SK-N-SH (cell line): ENCODE measurements at regions not wholly inside any gene's neighbourhood (a gene's known extent, or its start where the extent isn't known, plus 50 kb on each side); places are given as distances from the start of the nearest gene placed in this dataset.

Experiments
- CHD2 ChIP-seq: fragments of 150-350 bp; IDR thresholded peaks from 2 replicates; pipeline ENCODE4 v1.6.1; 2018; ENCODE audit warnings: low read length; ENCODE audit not compliant: partially characterized antibody
- CTCF ChIP-seq: fragments of 200-600 bp; sonication (generic); IDR thresholded peaks from 2 replicates; pipeline ENCODE4 v1.6.1; 2017; ENCODE audit warnings: antibody characterized with exemption, mild to moderate bottlenecking, moderate library complexity
- EP300 ChIP-seq, 2 experiments: IDR thresholded peaks; 2 replicates each; pipeline versions ENCODE4 v1.4.0 to v1.6.1; 2012; ENCODE audit warnings: borderline replicate concordance in 1 of 2, low read depth in 1 of 2, low read length in 1 of 2
- EZH2phosphoT487 ChIP-seq: fragments of 200-600 bp; sonication (generic); IDR thresholded peaks from 2 replicates; pipeline ENCODE4 v1.6.1; 2017; ENCODE audit warnings: low read depth, mixed run types, mild to moderate bottlenecking, antibody characterized with exemption, moderate library complexity, borderline replicate concordance
- FOXJ3 ChIP-seq: sonication (generic); formaldehyde crosslinking; IDR thresholded peaks from 2 replicates; pipeline ENCODE4 v1.5.1; 2020; ENCODE audit warnings: mild to moderate bottlenecking, missing genetic modification reagents
- IRF3 ChIP-seq: fragments of 150-350 bp; IDR thresholded peaks from 2 replicates; pipeline ENCODE4 v1.6.1; 2016; ENCODE audit warnings: mild to moderate bottlenecking, low read depth, low read length
- MEF2A ChIP-seq: IDR thresholded peaks from 2 replicates; pipeline ENCODE4 v1.4.0; 2012; ENCODE audit warnings: low read depth, borderline replicate concordance
- POLR2AphosphoS5 ChIP-seq: IDR thresholded peaks from 2 replicates; pipeline ENCODE4 v1.6.1; 2012; ENCODE audit warnings: low read depth, low read length
- RAD21 ChIP-seq: IDR thresholded peaks from 2 replicates; pipeline ENCODE4 v1.6.1; 2012; ENCODE audit warnings: mild to moderate bottlenecking, low read length
- REST ChIP-seq: IDR thresholded peaks from 2 replicates; pipeline ENCODE4 v1.6.1; 2012; ENCODE audit warnings: mild to moderate bottlenecking, low read depth, low read length, moderate library complexity
- RFX5 ChIP-seq: IDR thresholded peaks from 2 replicates; pipeline ENCODE4 v1.6.1; 2012; ENCODE audit warnings: mild to moderate bottlenecking, improper control_type of control experiment, low read length
- TAF1 ChIP-seq: IDR thresholded peaks from 2 replicates; pipeline ENCODE4 v1.6.1; 2012; ENCODE audit warnings: low read depth, mild to moderate bottlenecking, low read length, moderate library complexity, borderline replicate concordance
- TEAD4 ChIP-seq: IDR thresholded peaks from 2 replicates; pipeline ENCODE4 v1.4.0; 2012; ENCODE audit warnings: mild to moderate bottlenecking, borderline replicate concordance; ENCODE audit not compliant: insufficient read depth
- USF2 ChIP-seq: fragments of 150-350 bp; IDR thresholded peaks from 2 replicates; pipeline ENCODE4 v1.6.1; 2017; ENCODE audit warnings: antibody characterized with exemption, low read length, low read depth, borderline replicate concordance

GRCh38 chr4:17112292-17112659, 213.8 kb upstream of the LDB2 start:
- no peak for TF ChIP-seq EP300 (IDR thresholded peaks at IDR 0.05; ENCODE audit: borderline replicate concordance in 1 of 2, low read depth in 1 of 2, low read length in 1 of 2)
- peak; percentile 54 for TF ChIP-seq CTCF
- TF ChIP-seq CHD2: no peak
- TF ChIP-seq EZH2phosphoT487: no peak
- TF ChIP-seq TAF1: no peak
- TF ChIP-seq TEAD4: no peak
- TF ChIP-seq USF2: no peak
- no peak for TF ChIP-seq MEF2A
- TF ChIP-seq RAD21: peak; percentile 47
- no peak for TF ChIP-seq IRF3
- no peak for TF ChIP-seq REST
- no peak for TF ChIP-seq RFX5
- TF ChIP-seq POLR2AphosphoS5: no peak
- no peak for TF ChIP-seq FOXJ3 (CRISPR knock-in tag)
